PC-9 (cell line): ENCODE measurements at regions not wholly inside any gene's neighbourhood (a gene's known extent, or its start where the extent isn't known, plus 50 kb on each side); places are given as distances from the start of the nearest gene placed in this dataset.

Source experiments
- BruUV-seq: library from RNA; stranded (reverse); fragments of 400-500 nt; replicated peaks from 2 replicates; lab custom pipeline; 2021; lab: Mats Ljungman, UMichigan
- CTCF ChIA-PET: fragments of 300-600 bp; sonication (Branson Sonifier 250); formaldehyde crosslinking; loops from one replicate; lab custom pipeline; 2022; ENCODE audit warnings: antibody characterized with exemption; lab: Charles Lee
- POLR2A ChIA-PET: fragments of 300-600 bp; sonication (Branson Sonifier 250); formaldehyde crosslinking; loops from one replicate; lab custom pipeline; 2022; ENCODE audit warnings: antibody characterized with exemption; ENCODE audit not compliant: unreplicated experiment; lab: Charles Lee
- DNase-seq, 2 experiments: peaks; one replicate each; pipeline versions ENCODE4 v3.0.0 to v3.0.0-alpha.2; 2015 to 2022; ENCODE audit warnings: mixed read lengths in 1 of 2
- H2AFZ ChIP-seq: fragments of 200-600 bp; sonication (generic); 2 replicates; pipeline ENCODE4 v1.8.1; 2017; ENCODE audit warnings: antibody characterized with exemption
- H3F3A ChIP-seq: fragments of 200-600 bp; sonication (generic); 2 replicates; pipeline ENCODE4 v1.8.1; 2017; ENCODE audit warnings: antibody characterized with exemption, mild to moderate bottlenecking, low read depth; ENCODE audit not compliant: insufficient read depth
- H3K27ac ChIP-seq: fragments of 200-600 bp; sonication (generic); 2 replicates; pipeline ENCODE4 v1.6.1; 2016; ENCODE audit warnings: mixed run types
- H3K27me3 ChIP-seq: fragments of 200-600 bp; sonication (generic); 2 replicates; pipeline ENCODE4 v1.6.1; 2016; ENCODE audit warnings: low read depth, mixed run types; ENCODE audit not compliant: insufficient read depth
- H3K36me3 ChIP-seq: fragments of 200-600 bp; sonication (generic); 2 replicates; pipeline ENCODE4 v1.6.1; 2016; ENCODE audit warnings: low read depth, mixed run types
- H3K4me1 ChIP-seq: fragments of 200-600 bp; sonication (generic); replicated peaks from 2 replicates; pipeline ENCODE4 v1.6.1; 2016; ENCODE audit warnings: mixed run types; ENCODE audit not compliant: insufficient read depth
- H3K4me2 ChIP-seq: fragments of 200-600 bp; sonication (generic); 2 replicates; pipeline ENCODE4 v1.6.1; 2017; ENCODE audit warnings: mixed run types
- H3K4me3 ChIP-seq: fragments of 200-600 bp; sonication (generic); 2 replicates; pipeline ENCODE4 v1.6.1; 2016; ENCODE audit warnings: mixed run types
- H3K79me2 ChIP-seq: fragments of 200-600 bp; sonication (generic); 2 replicates; pipeline ENCODE4 v1.6.1; 2017; ENCODE audit warnings: low read depth, mixed run types
- H3K9me2 ChIP-seq: fragments of 200-600 bp; sonication (generic); 2 replicates; pipeline ENCODE4 v1.8.1; 2017; ENCODE audit warnings: mild to moderate bottlenecking; ENCODE audit not compliant: insufficient read depth
- H3K9me3 ChIP-seq: fragments of 200-600 bp; sonication (generic); 2 replicates; pipeline ENCODE4 v1.8.1; 2016; ENCODE audit warnings: low read depth; ENCODE audit not compliant: insufficient read depth
- H4K20me1 ChIP-seq: fragments of 200-600 bp; sonication (generic); 2 replicates; pipeline ENCODE4 v1.8.1; 2017; ENCODE audit not compliant: insufficient read depth
- CTCF ChIP-seq: fragments of 200-600 bp; sonication (generic); conservative IDR thresholded peaks from 2 replicates; pipeline ENCODE4 v1.6.1; 2017; ENCODE audit warnings: mixed run types, antibody characterized with exemption, mild to moderate bottlenecking, moderate library complexity
- EZH2 ChIP-seq: fragments of 200-600 bp; sonication (generic); IDR thresholded peaks from 2 replicates; pipeline ENCODE4 v1.8.0; 2017; ENCODE audit warnings: antibody characterized with exemption, low read depth
- intact Hi-C: fragments of 100-400 bp; cut with micrococcal nuclease; formaldehyde crosslinking; loops from one replicate; pipeline ENCODE4 v1.10.0; 2022; ENCODE audit not compliant: unreplicated experiment

- no peak for TF ChIP-seq CTCF
- TF ChIP-seq EZH2, result no peak
- Histone ChIP-seq H3K27ac (no peak overlapping the region), H4K20me1 (no peaks in the 10 kb centered on the region), H3K9me3 (no peaks in the 10 kb centered on the region), H3K27me3 (no peaks in the 10 kb centered on the region), H3K4me1 (no peaks in the 10 kb centered on the region), H3K36me3 (no peaks in the 10 kb centered on the region), H3K9me2 (no peaks in the 10 kb centered on the region), H3K79me2 (no peaks in the 10 kb centered on the region), H3K4me2 (no peak overlapping the region), H2AFZ (no peak overlapping the region), H3F3A (no peaks in the 10 kb centered on the region), H3K4me3 (no peak overlapping the region)
- no peak for DNase-seq
- no TSS peak for BruUV-seq
- intact Hi-C loops, result no loop called here
- POLR2A ChIA-PET, result no interaction called here
- CTCF ChIA-PET, result no interaction called here
Observed at GRCh38 chr4:106421441-106422296, 53.1 kb upstream of the GIMD1 start.

- H3K4me2 ChIP-seq, result no peak overlapping the region
- CTCF ChIA-PET, result no interaction called here
- H4K20me1 ChIP-seq, result no peaks in the 10 kb centered on the region
- no peaks in the 10 kb centered on the region for H3K36me3 ChIP-seq
- no peak overlapping the region for H3K4me3 ChIP-seq
- POLR2A ChIA-PET, result no interaction called here
- no peak overlapping the region for H3K27ac ChIP-seq
- H3K79me2 ChIP-seq, result no peaks in the 10 kb centered on the region
- no peaks in the 10 kb centered on the region for H3K4me1 ChIP-seq
- intact Hi-C loops, result no loop called here
- TF ChIP-seq EZH2 (no peak), CTCF (no peak)
- H3K27me3 ChIP-seq, result no peaks in the 10 kb centered on the region
- H3K9me2 ChIP-seq, result no peaks in the 10 kb centered on the region
- no peak for DNase-seq
- no peaks in the 10 kb centered on the region for H3F3A ChIP-seq
- H2AFZ ChIP-seq, result no peak overlapping the region; the same call in 1 of the 2 replicates
- BruUV-seq, result no TSS peak
- no peaks in the 10 kb centered on the region for H3K9me3 ChIP-seq
Observed at GRCh38 chr4:106418444-106418843, 49.9 kb upstream of the GIMD1 start.
